T-helper 17 cell (primary cell): ENCODE measurements at regions not wholly inside any gene's neighbourhood (a gene's known extent, or its start where the extent isn't known, plus 50 kb on each side); places are given as distances from the start of the nearest gene placed in this dataset.

Source experiments
- ATAC-seq: fragments of 150-1000 bp; cut with Tn5 transposase; 2 replicates; pipeline ENCODE4 v1.10.0; 2021; ENCODE audit warnings: mild to moderate bottlenecking, moderate library complexity
- DNase-seq, 3 donors: peaks; one replicate each; pipeline versions ENCODE4 v3.0.0 to v3.0.0-alpha.2; 2020 to 2021
- H3K9me3 ChIP-seq: one replicate; pipeline ENCODE4 v1.7.0; 2013; ENCODE audit warnings: low read length, mild to moderate bottlenecking; ENCODE audit not compliant: control insufficient read depth, poor library complexity, severe bottlenecking
- H3K27ac Mint-ChIP-seq: one replicate; pipeline ENCODE4 v1.8.0; 2022; ENCODE audit warnings: mild to moderate bottlenecking, moderate library complexity, mixed read lengths
- H3K27me3 Mint-ChIP-seq: one replicate; pipeline ENCODE4 v1.8.0; 2022; ENCODE audit warnings: mixed read lengths
- H3K36me3 Mint-ChIP-seq: one replicate; pipeline ENCODE4 v1.8.0; 2022; ENCODE audit warnings: low read depth, mixed read lengths
- H3K4me1 Mint-ChIP-seq: one replicate; pipeline ENCODE4 v1.8.0; 2022; ENCODE audit warnings: mild to moderate bottlenecking, mixed read lengths
- H3K4me3 Mint-ChIP-seq: one replicate; pipeline ENCODE4 v1.8.0; 2022; ENCODE audit warnings: mild to moderate bottlenecking, moderate library complexity, mixed read lengths

- H3K36me3 Mint-ChIP-seq = no peaks in the 10 kb centered on the region
- no peaks in the 10 kb centered on the region for H3K9me3 ChIP-seq
- no peaks in the 10 kb centered on the region for H3K27me3 Mint-ChIP-seq
- ATAC-seq (no peak), DNase-seq (no peak)
- no peaks in the 10 kb centered on the region for H3K4me1 Mint-ChIP-seq
- no peak overlapping the region for H3K4me3 Mint-ChIP-seq
- H3K27ac Mint-ChIP-seq = no peak overlapping the region
Measured at GRCh38 chr10:23886355-23886754, 322.6 kb upstream of the KIAA1217 start.

DNA sequence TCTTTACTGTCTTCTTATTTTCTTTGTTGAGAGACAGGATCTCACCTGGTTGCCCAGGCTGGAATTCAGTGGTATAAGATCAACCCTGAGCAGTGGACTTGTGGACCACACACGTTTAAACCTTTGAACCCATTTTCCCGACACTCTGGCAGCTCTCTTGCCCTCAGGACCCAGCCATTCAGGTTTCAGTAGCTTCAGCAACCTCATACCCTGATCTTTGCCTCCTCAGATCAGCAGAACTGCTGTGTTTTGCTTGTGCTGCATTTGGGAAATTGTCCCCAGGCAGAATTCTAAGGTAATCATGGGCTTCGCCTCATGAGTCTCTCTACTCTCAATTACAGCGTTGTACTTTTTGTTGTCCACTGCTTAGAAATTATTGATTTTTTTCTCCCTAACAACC lies 317.6 kb upstream of the KIAA1217 start:
- H3K9me3 ChIP-seq = no peaks in the 10 kb centered on the region
- H3K4me1 Mint-ChIP-seq = no peaks in the 10 kb centered on the region
- H3K4me3 Mint-ChIP-seq = no peak overlapping the region
- no peaks in the 10 kb centered on the region for H3K27me3 Mint-ChIP-seq
- no peaks in the 10 kb centered on the region for H3K36me3 Mint-ChIP-seq
- DNase-seq (no peak), ATAC-seq (no peak)
- H3K27ac Mint-ChIP-seq = no peak overlapping the region

DNA sequence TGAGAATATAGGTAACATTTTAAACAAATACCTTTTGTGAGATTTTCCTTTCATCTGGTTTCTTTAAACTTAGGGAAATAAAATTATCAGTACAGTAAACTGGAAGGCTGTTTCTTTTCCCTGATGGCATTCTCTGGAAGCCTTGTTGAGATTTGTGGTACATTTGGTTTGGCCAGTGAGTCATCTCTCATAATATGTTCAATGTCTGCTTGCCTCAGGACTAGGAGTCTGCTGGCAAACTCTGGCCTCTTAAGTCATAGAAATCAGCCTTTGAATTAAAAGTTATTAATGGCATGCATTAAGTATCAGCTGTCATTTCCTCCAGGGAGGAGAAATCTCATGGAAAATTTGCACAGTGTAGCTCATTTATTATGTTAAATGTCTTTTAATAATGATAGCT lies 316.6 kb upstream of the KIAA1217 start:
- no peak for ATAC-seq
- no peak overlapping the region for H3K27ac Mint-ChIP-seq

GRCh38 chr10:23897267-23897666 lies 311.7 kb upstream of the KIAA1217 start:
- no peak for ATAC-seq
- Mint-ChIP-seq H3K27ac (no peak overlapping the region), H3K4me3 (no peak overlapping the region), H3K4me1 (no peaks in the 10 kb centered on the region), H3K36me3 (no peaks in the 10 kb centered on the region), H3K27me3 (no peaks in the 10 kb centered on the region)
- H3K9me3 ChIP-seq = no peaks in the 10 kb centered on the region
- DNase-seq = no peak

More for the DNA sequence above, 316.6 kb upstream of the KIAA1217 start:
- no peaks in the 10 kb centered on the region for H3K9me3 ChIP-seq
- Mint-ChIP-seq H3K4me3 (no peak overlapping the region), H3K4me1 (no peaks in the 10 kb centered on the region), H3K27me3 (no peaks in the 10 kb centered on the region), H3K36me3 (no peaks in the 10 kb centered on the region)
- DNase-seq = no peak

DNA sequence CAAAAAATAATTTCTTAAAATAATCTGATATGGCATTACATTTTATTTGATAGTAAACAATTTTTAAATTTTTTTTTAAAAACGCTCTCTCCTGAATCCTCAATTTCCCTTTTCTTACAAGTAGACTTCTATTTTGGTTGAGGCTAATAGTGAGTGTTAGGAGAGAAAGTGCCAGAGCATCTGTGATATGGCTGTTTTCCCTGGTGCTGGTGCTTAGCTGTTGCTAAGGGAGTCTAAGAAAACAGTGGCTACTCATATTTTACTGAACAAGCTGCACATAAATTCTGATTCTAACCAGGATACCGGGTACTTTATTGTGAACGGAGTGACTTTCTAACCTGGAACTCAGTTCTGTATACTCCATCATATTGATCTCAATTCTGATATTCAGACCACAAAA lies 311.1 kb upstream of the KIAA1217 start:
- H3K27ac Mint-ChIP-seq = no peak overlapping the region
- H3K27me3 Mint-ChIP-seq = no peaks in the 10 kb centered on the region
- ATAC-seq (no peak), DNase-seq (no peak)
- no peaks in the 10 kb centered on the region for H3K36me3 Mint-ChIP-seq
- H3K9me3 ChIP-seq = no peaks in the 10 kb centered on the region
- H3K4me3 Mint-ChIP-seq = no peak overlapping the region
- no peaks in the 10 kb centered on the region for H3K4me1 Mint-ChIP-seq

- Mint-ChIP-seq H3K4me1 (no peaks in the 10 kb centered on the region), H3K36me3 (no peaks in the 10 kb centered on the region), H3K27me3 (no peaks in the 10 kb centered on the region), H3K4me3 (no peak overlapping the region), H3K27ac (no peak overlapping the region)
- peaks cover 3% of the 10 kb centered on the region for H3K9me3 ChIP-seq
- DNase-seq (no peak), ATAC-seq (no peak)
Measured at GRCh38 chr10:23899166-23899565, 309.8 kb upstream of the KIAA1217 start.

DNA sequence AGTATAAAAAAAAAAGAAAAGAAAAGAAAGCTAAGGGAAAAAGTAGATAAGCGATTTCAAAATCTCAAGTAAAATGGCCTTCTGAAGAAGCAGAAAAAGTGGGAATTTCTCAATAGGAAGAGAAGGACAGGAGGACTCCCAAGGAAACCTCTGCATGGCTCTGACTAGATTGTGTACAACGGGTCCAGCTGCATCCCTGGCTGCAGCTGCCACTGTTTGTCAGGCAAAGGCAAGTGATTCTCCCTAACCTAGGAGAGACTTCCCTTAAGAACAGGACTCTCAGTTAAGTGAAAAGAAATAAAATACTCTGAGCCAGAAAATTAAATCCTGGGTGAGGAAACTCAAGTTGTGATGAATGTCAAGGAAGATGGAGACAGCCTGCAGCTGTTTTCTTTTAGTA lies 298.6 kb upstream of the KIAA1217 start:
- no peaks in the 10 kb centered on the region for H3K9me3 ChIP-seq
- ATAC-seq (no peak), DNase-seq (no peak)
- Mint-ChIP-seq H3K36me3 (no peaks in the 10 kb centered on the region), H3K4me1 (no peaks in the 10 kb centered on the region), H3K4me3 (no peak overlapping the region), H3K27ac (no peak overlapping the region), H3K27me3 (no peaks in the 10 kb centered on the region)

- no peaks in the 10 kb centered on the region for H3K4me1 Mint-ChIP-seq
- DNase-seq = no peak
- H3K4me3 Mint-ChIP-seq = no peak overlapping the region
- H3K9me3 ChIP-seq = no peaks in the 10 kb centered on the region
- H3K36me3 Mint-ChIP-seq = no peaks in the 10 kb centered on the region
- H3K27me3 Mint-ChIP-seq = no peaks in the 10 kb centered on the region
- ATAC-seq = no peak
- H3K27ac Mint-ChIP-seq = no peak overlapping the region
Measured at GRCh38 chr10:23912884-23913404, 296.0 kb upstream of the KIAA1217 start.

- Mint-ChIP-seq H3K36me3 (no peaks in the 10 kb centered on the region), H3K27ac (no peak overlapping the region), H3K4me1 (no peaks in the 10 kb centered on the region), H3K27me3 (no peaks in the 10 kb centered on the region), H3K4me3 (no peak overlapping the region)
- no peaks in the 10 kb centered on the region for H3K9me3 ChIP-seq
- DNase-seq (no peak), ATAC-seq (no peak)
Measured at GRCh38 chr10:23914641-23915040, 294.3 kb upstream of the KIAA1217 start.

DNA sequence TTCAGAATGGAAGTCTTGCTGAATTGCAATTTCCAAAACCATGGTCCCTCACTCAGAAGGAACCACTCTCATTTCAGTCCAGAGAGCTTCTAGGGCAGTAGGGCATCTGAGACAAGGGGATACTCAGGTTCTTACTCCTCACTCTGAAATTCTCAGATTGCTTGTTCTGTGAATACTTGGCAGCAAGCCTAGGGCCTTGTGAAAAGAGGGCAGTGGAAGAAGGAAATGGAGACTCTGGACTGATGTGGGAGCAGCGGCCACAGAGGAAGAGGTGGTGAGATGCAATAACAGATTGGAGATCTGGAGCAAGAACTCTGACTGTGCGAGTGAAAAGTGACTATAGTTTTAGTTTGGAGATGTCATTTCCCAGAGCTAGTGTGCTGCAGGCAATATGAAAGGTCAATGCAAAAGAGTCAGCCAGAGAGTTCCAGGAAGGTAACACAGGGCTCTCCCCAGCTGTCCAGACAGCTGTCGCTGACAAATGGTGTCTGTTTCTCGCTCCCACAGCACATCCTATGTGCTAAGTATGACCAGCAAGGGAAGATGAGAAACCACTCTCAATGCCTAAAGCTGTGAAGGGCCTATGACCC lies 291.6 kb upstream of the KIAA1217 start:
- H3K27me3 Mint-ChIP-seq = no peaks in the 10 kb centered on the region
- ATAC-seq (no peak), DNase-seq (no peak)
- no peaks in the 10 kb centered on the region for H3K4me1 Mint-ChIP-seq
- H3K27ac Mint-ChIP-seq = no peak overlapping the region
- no peaks in the 10 kb centered on the region for H3K36me3 Mint-ChIP-seq
- no peaks in the 10 kb centered on the region for H3K9me3 ChIP-seq
- no peak overlapping the region for H3K4me3 Mint-ChIP-seq

DNA sequence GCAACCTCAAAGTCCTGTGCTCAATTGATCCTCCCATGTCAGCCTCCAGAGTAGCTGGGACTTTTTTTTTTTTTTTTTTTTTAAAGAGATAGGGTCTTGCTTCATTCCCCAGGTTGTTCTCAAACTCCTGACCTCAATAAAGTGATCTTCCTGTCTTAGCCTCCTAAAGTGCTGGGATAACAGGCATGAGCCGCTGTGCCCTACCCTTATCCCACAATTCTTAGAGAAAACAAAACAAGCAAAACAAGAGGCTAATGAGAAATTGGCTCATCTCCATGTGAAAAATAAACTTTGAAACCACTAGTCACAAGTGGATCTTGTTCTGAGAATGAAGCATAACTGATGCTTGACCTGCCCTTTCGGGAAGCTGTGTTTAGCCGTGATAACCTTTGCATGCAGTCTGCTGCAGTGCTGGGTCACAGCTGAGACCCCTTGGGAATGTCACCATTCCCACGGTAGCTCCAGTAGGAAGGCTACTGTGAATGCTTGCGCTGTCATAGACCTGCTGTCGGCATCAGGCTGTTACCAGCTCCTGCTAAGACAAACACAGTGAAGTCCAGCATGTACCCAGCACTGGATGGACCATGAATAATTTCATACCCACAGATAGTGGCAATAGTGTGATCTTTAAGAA lies 290.7 kb upstream of the KIAA1217 start:
- no peaks in the 10 kb centered on the region for H3K9me3 ChIP-seq
- ATAC-seq = no peak
- no peaks in the 10 kb centered on the region for H3K4me1 Mint-ChIP-seq
- no peak overlapping the region for H3K4me3 Mint-ChIP-seq
- DNase-seq = no peak
- no peak overlapping the region for H3K27ac Mint-ChIP-seq
- H3K27me3 Mint-ChIP-seq = no peaks in the 10 kb centered on the region
- no peaks in the 10 kb centered on the region for H3K36me3 Mint-ChIP-seq

DNA sequence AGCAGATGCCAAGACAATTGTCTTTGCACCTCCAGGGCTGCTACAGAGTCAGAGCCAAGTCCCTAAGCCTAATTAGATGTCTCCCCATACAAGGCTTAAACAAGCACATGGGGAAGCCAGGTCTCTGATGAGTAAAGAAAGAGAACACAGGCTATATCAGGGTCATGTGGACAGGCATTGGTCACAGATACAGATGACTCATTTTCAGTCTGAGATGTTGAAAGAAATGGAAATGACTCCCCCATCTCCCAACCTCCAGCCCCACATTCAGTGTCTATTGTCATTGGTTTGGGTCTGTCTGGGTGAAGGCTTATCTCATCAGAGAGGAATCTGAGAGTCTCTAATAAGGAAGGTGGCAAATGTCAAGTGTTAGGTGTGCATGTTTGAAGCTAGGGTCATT lies 290.1 kb upstream of the KIAA1217 start:
- Mint-ChIP-seq H3K4me1 (no peaks in the 10 kb centered on the region), H3K27ac (no peak overlapping the region), H3K36me3 (no peaks in the 10 kb centered on the region), H3K4me3 (no peak overlapping the region), H3K27me3 (no peaks in the 10 kb centered on the region)
- no peaks in the 10 kb centered on the region for H3K9me3 ChIP-seq
- DNase-seq (no peak), ATAC-seq (no peak)

GRCh38 chr10:23927576-23928325 lies 281.2 kb upstream of the KIAA1217 start:
- Mint-ChIP-seq H3K36me3 (no peaks in the 10 kb centered on the region), H3K4me3 (no peak overlapping the region), H3K4me1 (no peaks in the 10 kb centered on the region), H3K27me3 (no peaks in the 10 kb centered on the region), H3K27ac (no peak overlapping the region)
- no peak for ATAC-seq
- no peaks in the 10 kb centered on the region for H3K9me3 ChIP-seq
- DNase-seq = no peak
